HG02981 (cell line): ENCODE measurements at regions not wholly inside any gene's neighbourhood (a gene's known extent, or its start where the extent isn't known, plus 50 kb on each side); places are given as distances from the start of the nearest gene placed in this dataset.

ENCODE experiments used
- ATAC-seq: cut with Tn5 transposase; IDR thresholded peaks from one replicate; pipeline ENCODE4 v1.9.1; 2021; ENCODE audit warnings: mild to moderate bottlenecking, moderate library complexity; ENCODE audit not compliant: unreplicated experiment

DNA sequence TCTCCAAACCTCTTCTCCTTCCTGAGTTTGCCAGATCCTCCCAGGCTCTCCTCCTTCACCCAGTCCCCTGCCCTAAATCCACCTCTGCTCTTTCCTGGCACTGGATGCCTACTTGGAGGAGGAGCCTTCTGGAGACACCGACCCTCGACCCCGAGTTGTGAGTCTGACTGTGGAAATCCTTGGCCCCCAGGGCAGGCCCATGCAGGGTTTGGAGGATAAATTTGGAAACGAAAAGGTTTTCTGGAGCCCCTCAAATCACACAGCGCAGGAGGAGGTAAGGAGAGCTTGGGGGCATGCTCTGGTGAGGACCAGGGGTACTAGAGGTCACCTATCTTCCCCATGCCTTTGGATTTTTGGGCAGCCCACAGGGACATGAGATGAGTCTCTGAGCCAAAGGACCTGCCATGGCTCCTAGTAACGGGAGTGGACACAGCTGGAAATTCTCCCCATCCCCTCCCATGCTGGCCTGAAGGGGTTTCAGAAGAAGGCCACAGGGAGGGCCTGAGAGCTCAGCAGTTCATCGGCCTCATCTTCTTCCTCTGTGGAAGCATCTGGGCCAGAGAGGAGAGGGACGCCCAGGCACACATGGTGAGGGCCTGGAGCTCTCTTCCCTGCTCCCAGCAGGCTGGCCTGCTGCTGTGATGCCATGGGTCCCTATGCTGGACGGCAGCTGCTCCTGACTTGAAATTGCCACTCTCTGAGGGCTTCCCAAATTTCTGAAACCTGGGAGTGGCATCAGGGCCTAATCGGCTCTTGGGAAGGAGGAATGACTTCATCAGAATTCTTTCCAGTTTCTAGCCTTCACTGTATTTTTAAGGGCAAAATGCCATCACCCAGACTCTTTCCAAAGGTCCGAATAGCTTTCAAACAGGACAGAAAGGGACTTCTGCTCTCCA is 68.6 kb upstream of the ITGA11 start:
- no peak for ATAC-seq

DNA sequence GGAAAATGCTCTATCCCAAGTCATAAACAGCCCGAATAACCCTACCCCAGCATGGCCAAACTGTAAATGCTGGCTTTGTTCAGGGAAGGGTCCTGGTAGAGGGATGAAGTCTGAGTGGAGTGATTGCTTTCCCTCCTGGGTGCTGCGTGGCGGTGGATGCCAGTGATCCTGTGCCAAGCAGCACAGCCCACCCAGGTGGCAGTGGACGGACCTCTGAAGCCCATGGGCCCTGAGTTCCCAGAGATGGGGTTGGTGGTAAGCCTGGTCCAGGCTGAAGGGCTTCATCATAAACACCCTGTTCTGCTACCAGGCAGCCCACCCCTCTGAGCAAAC is 69.3 kb upstream of the ITGA11 start:
- ATAC-seq, result no peak

DNA sequence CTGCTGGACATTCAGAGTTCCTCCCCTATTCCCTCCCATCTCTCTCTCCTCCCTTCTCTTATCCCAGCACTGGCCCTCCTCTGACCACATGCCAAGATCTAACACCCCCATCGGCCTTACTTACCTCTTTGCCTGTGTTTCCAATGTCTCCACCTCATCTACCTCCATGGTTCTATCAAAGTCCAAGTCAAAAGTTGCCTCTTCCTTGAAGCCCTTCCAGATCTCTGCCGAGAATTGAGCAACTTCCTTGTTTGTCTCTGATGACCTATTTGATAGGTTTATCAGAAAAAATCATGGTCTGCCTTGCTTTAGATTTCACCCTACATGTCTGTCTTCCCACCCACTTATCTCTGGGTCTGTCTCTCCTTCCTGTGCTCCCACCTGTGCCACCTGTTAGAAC is 69.7 kb upstream of the ITGA11 start:
- ATAC-seq, result no peak

DNA sequence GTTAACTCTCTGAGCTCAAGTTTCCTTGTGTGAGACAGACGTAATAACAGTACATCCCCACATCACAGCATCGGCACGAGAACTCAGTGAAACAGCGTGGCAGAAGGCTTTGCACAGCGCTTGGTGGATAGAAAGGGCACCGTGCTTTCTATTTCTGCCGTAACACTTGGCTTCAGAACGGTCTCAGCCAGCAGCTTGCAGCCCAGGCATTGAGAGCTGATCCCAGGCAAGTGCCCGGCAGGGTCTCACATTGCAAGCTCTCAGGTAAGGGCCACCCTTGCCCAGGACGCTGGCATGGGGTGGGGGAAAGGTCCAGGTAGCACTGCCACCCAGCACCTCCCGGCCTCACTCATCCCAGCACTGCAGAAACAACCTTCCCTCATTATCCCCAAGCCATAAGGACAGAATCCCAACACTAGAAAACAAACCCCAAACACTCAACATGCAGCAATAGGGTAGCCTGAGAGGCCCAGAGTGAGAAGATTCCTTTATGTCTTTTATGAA is 70.5 kb upstream of the ITGA11 start:
- no peak for ATAC-seq

DNA sequence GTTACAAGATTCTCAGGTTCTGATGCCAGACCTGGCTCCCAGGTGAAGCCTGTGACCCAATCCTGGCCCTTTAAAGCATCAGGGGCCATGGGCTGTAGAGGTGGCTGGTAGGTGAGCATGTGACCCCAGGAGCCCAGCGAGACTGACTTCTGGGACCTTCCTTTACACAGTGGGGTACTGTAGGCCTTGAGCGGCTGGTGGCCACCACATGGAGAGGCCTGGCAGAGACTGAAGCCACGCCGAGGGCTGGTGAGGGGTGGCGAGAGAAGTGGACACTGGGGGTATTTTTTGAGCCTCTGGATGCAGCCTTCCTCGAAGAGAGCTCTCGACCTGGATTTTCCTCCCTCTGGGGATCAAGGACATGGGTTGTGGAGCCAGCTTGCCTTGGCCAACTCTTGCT is 71.2 kb upstream of the ITGA11 start:
- ATAC-seq, result no peak

DNA sequence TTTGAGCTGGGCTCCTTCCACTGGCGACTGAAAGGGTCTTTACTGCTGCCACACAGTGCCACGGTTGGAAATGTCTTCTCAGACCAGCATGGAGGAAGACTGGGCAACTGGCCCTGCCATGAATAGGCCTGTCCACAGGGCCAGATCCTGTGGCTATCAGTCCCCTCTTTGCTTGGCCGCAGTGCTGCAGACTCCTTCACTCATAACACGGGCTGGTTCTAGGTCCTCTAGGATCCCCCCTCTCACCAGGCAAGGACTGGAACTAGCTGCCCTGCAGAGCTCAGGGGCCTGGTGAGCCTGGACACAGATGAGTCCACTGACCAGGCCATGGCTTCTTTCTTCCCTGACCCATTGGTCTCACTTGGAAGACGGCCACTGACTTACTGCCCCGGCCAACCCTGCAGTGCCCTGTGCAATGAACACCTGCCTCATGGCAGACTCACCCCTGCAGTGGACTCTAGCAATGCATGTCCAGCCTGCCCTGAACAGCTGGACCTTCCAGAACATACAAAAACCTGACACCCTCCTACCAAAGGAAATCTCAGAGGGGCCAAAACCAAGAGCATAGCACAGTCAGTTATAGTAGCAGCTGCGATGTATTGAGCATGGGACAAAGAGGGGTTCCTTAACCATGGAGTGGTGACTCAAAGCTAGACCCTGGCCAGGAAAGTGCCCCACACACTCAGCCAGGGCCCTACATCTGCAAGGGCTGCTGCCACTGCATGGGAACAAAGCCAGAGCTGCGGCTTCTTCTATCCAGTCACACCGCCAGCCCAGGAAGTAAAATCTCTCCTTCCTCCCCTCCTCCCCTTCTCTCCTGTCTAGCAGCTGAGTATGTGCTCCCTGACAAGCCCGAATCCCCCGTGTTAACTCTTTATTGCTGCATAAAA is 72.1 kb upstream of the ITGA11 start:
- ATAC-seq, result no peak

DNA sequence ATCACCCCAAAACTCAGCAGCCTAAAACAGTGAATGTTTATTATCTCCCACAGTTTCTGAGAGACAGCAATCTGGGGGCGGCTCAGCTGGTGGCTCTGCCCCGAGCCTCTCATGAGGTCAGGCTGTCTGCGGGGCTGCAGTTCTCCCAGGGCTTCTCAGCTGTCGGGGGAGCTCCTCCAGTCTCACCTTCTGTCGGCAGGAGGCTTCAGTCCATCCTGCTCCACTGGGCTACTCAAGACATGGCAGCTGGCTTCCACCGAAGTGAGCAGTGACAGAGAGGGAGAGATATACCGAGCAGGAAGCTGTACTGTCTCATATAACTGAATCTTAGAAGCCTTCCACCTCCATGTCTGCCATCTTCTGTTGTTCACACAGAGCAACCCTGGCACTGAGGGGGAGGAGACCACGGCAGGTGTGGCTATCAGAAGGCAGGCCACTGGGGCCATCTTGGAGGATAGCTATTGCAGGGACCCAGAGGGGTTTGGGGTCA is 72.8 kb upstream of the ITGA11 start:
- ATAC-seq, result no peak

DNA sequence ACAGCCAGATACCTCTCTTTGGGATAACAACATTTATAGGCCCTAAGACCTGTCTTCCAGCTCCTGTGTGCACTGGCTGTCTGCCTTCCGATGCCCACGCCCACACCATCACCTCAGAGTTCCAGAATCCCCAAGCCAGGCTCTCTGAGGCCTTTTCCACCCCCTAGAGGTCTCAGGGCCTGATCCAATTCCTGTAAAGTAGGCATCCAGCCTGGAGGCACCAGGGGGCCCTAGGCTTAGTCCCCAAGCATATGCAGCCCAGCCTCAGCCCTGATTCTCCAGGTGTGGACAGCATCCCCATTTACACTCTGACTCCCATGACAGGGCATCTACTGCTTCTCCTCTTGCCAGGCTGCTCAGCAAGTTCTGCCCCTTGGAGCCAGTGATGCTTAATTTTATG is 72.7 kb upstream of the CORO2B start:
- no peak for ATAC-seq

DNA sequence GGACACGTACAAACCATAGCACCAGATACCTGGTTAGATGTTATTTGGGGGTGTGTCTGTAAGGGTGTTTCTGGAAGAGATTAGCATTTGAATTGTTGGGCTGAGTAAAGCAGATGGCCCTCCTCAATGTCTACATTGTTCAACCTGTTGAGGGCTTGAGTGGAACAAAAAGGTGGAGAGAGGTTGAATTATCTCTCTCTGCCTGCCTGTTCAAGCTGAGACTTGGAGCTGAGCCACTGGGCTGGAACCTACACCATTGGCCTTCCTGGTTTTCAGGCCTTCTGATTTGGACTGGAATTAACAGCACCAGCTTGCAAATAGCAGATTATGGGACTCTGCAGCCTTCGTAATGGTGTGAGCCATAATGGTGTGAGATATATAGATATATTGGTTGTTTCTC is 71.3 kb upstream of the CORO2B start:
- no peak for ATAC-seq

DNA sequence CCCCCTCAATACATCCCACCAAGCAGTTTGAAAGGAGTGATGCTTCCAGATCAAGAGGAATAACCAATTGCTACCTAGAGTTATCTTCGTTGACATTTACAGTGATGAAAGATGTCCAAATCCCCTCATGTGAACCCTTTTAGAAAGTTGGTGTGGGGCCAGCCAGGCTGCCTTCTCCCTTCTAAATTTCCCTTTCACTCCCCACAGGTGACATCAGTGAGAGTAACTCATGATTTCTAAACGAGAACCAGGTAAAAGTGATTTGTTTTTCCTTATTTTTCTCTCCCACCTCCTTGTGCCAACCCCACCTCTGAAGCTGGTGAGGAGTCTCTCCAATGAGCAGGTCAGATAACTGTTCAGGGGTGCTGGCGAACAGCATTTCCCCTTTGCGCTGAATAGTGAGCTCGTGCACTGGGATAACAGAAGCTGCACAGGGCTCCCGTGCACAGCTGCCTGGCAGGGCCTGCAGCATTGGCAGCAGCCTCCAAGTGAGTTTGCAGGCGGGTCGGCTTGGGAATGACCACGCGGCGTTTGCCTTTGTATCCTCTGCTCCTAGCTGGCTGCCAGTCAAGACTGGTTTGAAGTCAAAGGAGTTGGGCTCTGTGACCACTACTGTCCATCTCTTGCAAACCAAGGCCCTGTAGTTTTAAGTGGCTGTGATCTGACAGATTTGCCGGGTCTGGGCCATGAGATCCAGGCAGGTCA is 70.2 kb upstream of the CORO2B start:
- no peak for ATAC-seq

DNA sequence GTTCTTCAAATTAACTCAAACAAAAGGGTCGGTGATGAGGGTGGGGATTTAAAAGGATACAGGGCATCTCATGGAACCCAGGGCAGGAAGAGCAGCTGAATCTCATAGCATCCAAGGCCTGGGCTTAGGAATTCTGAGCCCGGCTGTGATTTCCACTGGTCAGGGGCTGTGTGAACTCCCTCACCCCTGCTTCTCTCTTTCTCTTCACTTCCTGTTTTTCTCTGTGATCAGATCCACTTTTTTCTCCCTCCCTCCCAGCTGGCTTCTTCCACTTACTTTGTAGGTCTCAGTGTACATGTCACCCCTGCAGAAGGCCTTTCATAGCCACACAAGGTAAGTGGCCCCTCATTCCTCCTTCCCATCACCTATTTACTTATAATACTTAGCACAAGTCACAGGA is 68.2 kb upstream of the CORO2B start:
- no peak for ATAC-seq

DNA sequence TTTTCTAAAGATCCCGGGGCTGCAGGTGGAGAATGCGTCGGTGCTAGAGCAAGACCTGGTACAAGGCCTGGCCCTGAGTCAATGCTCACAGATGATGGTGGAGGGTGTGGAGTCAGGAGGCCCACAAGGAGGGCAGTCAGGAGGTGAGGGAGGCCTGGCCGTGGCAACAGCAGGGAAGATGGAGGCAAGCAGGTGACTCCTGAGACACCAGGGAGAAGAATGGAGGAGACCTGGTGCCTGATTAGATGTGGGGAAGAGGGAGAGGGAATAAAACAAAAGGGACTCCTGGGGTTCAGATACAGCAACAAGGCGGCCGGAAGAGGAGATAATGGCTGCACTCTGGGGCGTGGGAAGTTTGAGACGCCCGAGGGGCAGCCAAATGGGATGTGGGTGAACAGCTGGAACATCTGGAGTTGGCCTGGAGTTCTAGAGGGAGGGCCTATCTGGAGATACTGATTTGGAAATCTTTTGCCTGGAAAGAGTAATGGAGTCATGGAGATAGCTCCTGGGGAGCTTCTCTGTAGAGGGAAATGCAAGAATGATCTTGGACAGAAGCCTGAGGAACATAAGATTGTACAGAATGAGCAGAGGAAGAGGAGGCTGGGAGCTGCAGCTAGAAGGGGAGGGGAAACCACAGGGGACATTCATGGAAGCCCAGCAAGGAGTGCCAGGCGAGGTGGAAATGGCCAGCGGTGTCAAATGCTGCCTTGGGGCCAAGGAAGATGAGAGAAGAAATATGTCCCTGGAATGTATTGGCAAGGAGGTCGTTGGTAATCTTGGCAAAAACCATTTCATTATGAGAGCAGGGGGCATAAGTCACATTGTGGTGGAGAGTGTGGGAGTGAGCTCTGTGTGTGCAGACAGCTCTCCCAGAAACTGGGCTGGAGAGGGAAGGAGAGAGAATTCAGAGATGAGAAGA is 67.5 kb upstream of the CORO2B start:
- no peak for ATAC-seq

DNA sequence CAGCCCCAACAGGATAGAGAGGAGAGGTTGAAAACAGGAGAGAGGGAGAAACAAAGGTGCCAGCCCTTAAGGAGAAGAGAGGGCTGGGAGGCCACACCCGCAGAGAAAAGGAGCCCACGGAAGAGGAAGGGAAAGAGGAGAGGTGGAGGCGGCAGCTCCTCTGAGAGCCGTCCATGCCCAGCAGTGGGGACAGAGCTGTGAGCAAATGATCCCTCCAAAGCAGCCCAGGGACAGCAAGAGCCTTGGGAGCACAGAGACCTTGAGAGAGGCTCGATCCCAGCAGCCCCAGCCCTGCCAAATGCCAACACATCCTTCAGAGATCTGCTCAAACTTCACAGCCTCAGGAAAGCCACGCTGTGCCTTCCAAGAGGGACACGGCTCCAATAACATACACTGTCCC is 66.7 kb upstream of the CORO2B start:
- ATAC-seq, result no peak

DNA sequence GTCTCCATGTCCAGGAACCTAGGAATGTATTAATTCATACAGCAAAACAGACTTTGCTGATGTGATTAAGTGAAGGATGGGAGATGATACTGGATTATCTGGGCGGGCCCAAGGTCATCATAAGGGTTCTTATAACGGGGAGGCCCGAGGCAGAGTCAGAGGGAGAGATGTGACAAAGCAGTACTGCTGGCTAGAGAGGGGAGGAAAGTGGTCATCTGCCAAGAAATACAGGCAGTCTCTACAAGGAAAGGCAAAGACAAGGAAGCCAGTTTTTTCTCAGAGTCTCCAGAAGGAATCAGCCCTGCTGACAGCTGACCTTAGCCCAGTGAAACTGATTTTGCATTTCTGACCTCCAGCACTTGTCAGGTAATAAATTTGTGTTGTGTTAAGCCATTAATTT is 66.2 kb upstream of the CORO2B start:
- no peak for ATAC-seq

DNA sequence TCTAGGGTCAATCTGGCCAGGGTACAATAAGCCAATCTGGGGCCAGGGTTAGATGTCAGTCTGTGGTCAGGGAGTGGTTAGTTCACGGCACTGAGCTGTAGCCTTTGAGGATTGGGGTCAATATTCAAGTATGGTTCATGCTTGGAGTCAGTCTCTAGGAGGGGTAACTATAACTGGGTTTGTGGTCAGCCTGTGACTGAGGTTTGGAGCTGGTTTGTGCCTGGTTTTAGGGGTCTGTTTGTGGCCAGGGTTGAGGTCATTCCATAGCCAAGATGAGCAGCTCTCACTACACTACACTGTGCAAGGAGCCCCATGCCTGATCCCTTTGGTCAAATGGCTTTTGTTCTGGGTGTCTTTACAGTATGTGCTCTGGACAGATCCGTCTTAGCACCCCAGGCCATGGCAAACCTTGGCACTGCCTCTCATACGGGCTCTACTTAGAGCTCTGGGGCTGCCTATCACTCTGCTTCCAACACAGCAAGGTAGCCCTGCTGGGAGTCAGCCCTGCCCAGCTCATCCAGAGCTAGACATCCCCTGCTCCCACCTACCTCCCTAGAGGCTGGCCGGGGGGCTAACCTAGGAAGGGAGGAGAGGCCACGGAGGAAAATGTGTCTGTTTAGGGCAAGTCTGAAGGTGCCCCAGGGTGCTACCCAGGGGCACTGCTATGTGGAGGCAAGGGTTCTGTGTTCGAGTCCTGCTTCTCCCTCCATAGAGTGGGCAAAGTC is 63.3 kb upstream of the CORO2B start:
- ATAC-seq, result no peak

DNA sequence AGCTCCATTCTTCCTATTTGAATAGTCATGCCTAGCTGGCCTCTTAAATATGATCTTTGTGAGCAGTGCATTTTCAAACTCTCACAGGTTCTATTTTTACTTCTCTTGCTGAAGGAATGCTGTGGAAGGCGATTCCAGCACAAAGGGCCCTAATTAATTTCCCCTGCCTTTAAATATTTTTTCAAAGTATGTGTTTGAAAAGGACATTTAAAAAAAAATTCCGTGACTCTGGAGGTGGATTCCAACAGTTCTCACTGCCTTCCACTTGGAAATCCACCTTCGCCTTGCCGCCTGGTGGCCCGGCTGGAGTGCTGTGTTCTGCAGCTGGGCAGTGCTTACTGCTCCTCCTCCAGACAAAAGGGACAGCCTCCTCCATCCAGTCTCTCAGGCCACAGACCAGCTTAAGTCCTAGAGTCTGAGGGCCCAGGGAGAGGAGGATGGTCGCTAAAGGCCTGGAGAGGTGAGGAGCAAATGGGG is 61.5 kb upstream of the CORO2B start:
- no peak for ATAC-seq

DNA sequence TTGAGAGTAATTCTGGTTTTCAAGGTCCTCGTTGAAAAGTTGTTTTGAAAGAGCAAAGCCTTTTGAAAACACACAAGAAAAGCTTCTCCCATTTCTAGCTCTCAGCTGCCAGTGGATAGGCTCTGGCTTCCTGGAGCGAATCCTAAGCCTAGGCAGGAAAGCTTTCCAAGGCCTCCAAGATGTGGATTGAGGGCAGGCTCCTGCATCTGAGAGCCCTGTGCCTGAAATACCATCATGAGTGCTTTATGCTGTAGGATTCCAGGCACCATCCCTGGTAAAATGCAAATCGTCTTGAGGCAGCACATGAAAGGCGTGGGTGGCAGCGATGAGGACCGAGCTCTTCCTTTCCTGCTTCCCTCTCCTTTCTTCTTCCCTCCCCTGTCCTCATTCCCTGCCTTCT is 60.7 kb upstream of the CORO2B start:
- no peak for ATAC-seq

DNA sequence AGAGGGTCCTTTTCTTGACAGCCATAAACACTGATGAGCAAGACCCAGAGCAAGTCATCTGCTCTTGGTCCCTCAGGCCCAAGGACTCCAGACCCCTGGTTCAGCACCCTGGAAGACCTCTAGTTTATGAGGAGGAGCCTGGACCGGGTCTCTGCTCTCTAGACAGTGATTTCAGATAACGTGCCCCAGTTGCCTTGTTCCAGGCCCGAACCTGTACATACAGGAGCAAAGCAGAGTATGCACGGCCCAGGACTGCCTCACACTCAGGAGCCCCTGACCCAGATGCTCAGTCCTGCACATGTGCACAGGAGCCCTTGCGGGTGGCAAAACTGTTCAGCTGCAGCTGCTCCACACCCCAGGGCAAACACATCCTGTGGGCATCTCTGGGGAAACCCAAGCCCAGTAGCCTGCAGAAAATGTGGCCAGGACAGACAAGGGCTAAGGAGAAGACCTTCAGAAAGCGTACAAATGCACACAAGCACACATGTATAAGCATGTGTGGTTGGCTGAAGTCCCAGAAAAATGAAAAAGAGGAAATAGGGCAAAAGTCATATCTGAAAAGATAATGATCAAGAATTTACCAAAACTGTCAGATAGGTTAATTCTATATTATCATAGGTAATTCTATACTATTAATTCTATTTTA is 59.9 kb upstream of the CORO2B start:
- no peak for ATAC-seq
